IMR-90 (cell line): ENCODE measurements at regions not wholly inside any gene's neighbourhood (a gene's known extent, or its start where the extent isn't known, plus 50 kb on each side); places are given as distances from the start of the nearest gene placed in this dataset.

Source experiments
- ATAC-seq: fragments of 200-7000 bp; cut with Tn5 transposase; 2 replicates; pipeline ENCODE4 v1.9.1; 2020; ENCODE audit warnings: low read depth, mild to moderate bottlenecking, moderate library complexity
- BruUV-seq: library from RNA; stranded (reverse); fragments of 400-500 nt; replicated peaks from 2 replicates; lab custom pipeline; 2021; lab: Mats Ljungman, UMichigan
- CTCF ChIA-PET: fragments of 300-600 bp; formaldehyde crosslinking; extraction: SDS; loops from one replicate; lab custom pipeline; 2021; ENCODE audit warnings: antibody characterized with exemption; lab: Yijun Ruan, JAX
- POLR2A ChIA-PET: fragments of 300-600 bp; sonication (Branson Sonifier 250); formaldehyde crosslinking; loops from one replicate; lab custom pipeline; 2022; ENCODE audit warnings: antibody characterized with exemption; ENCODE audit not compliant: unreplicated experiment; lab: Charles Lee
- DNase-seq: peaks from one replicate; pipeline ENCODE4 v3.0.0; 2013
- H2AFZ ChIP-seq: replicated peaks from 2 replicates; pipeline ENCODE3; 2013; ENCODE audit warnings: low read length, mild to moderate bottlenecking; ENCODE audit not compliant: poor library complexity
- H2AK5ac ChIP-seq: 2 replicates; pipeline ENCODE4 v1.6.1; 2013; ENCODE audit warnings: low read depth, low read length, inconsistent platforms
- H2AK9ac ChIP-seq: replicated peaks from 2 replicates; pipeline ENCODE3; 2013; ENCODE audit warnings: mild to moderate bottlenecking, low read depth, low read length, moderate library complexity; ENCODE audit not compliant: poor library complexity
- H2BK120ac ChIP-seq: 2 replicates; pipeline ENCODE4 v1.6.1; 2013; ENCODE audit warnings: low read depth, low read length, inconsistent platforms
- H2BK15ac ChIP-seq: 3 replicates; pipeline ENCODE4 v1.6.1; 2013; ENCODE audit warnings: low read depth, low read length, inconsistent platforms
- H2BK20ac ChIP-seq: 2 replicates; pipeline ENCODE4 v1.6.1; 2013; ENCODE audit warnings: low read depth, mild to moderate bottlenecking, inconsistent platforms, low read length, moderate library complexity
- H2BK5ac ChIP-seq: 2 replicates; pipeline ENCODE4 v1.6.1; 2013; ENCODE audit warnings: mild to moderate bottlenecking, low read depth, low read length, inconsistent platforms; ENCODE audit not compliant: poor library complexity, severe bottlenecking
- H3K14ac ChIP-seq: replicated peaks from 2 replicates; pipeline ENCODE4 v1.6.1; 2013; ENCODE audit warnings: low read depth, low read length, inconsistent platforms
- H3K18ac ChIP-seq: 2 replicates; pipeline ENCODE4 v1.6.1; 2013; ENCODE audit warnings: low read depth, low read length, control low read depth
- H3K23ac ChIP-seq: 2 replicates; pipeline ENCODE4 v1.6.1; 2013; ENCODE audit warnings: low read depth, low read length, inconsistent platforms
- H3K27ac ChIP-seq: 2 replicates; pipeline ENCODE4 v1.5.1; 2013; ENCODE audit warnings: mild to moderate bottlenecking, control low read depth, low read length; ENCODE audit not compliant: insufficient read depth
- H3K27me3 ChIP-seq: 2 replicates; pipeline ENCODE4 v1.6.1; 2013; ENCODE audit warnings: low read length; ENCODE audit not compliant: control insufficient read depth, insufficient read depth
- H3K36me3 ChIP-seq: 2 replicates; pipeline ENCODE4 v1.6.1; 2013; ENCODE audit warnings: low read length, mixed read lengths; ENCODE audit not compliant: control insufficient read depth, insufficient read depth
- H3K4ac ChIP-seq: 2 replicates; pipeline ENCODE4 v1.6.1; 2013; ENCODE audit warnings: low read depth, low read length, inconsistent platforms
- H3K4me1 ChIP-seq: 2 replicates; pipeline ENCODE4 v1.6.1; 2013; ENCODE audit warnings: low read length, mixed read lengths; ENCODE audit not compliant: control insufficient read depth, insufficient read depth
- H3K4me2 ChIP-seq: 2 replicates; pipeline ENCODE4 v1.6.1; 2013; ENCODE audit warnings: low read depth, mild to moderate bottlenecking, control low read depth, low read length, moderate library complexity
- H3K4me3 ChIP-seq: 2 replicates; pipeline ENCODE4 v1.5.1; 2013; ENCODE audit warnings: low read depth, mild to moderate bottlenecking, control low read depth, low read length, moderate library complexity; ENCODE audit not compliant: insufficient read depth
- H3K56ac ChIP-seq: 2 replicates; pipeline ENCODE4 v1.6.1; 2013; ENCODE audit warnings: low read length, inconsistent platforms; ENCODE audit not compliant: insufficient read depth; ENCODE audit errors: extremely low read depth
- H3K79me1 ChIP-seq, 2 experiments: 2 replicates each; pipeline ENCODE4 v1.6.1; 2013; ENCODE audit warnings: low read length in 2 of 2, inconsistent platforms in 1 of 2, low read depth in 1 of 2
- H3K9ac ChIP-seq: 2 replicates; pipeline ENCODE4 v1.6.1; 2013; ENCODE audit warnings: low read depth, low read length, control low read depth
- H3K9me1 ChIP-seq: 2 replicates; pipeline ENCODE4 v1.6.1; 2013; ENCODE audit warnings: low read length, inconsistent platforms; ENCODE audit not compliant: insufficient read depth
- H3K9me3 ChIP-seq: 2 replicates; pipeline ENCODE4 v1.6.1; 2013; ENCODE audit warnings: low read length; ENCODE audit not compliant: control insufficient read depth, insufficient read depth
- H4K20me1 ChIP-seq: 2 replicates; pipeline ENCODE4 v1.6.1; 2013; ENCODE audit warnings: low read length, inconsistent platforms; ENCODE audit not compliant: insufficient read depth
- H4K5ac ChIP-seq: 2 replicates; pipeline ENCODE4 v1.6.1; 2013; ENCODE audit warnings: mild to moderate bottlenecking, low read depth, low read length, control low read depth
- H4K8ac ChIP-seq, 2 experiments: 2 replicates each; pipeline ENCODE4 v1.6.1; 2013; ENCODE audit warnings: low read depth in 2 of 2, low read length in 2 of 2, control low read depth in 1 of 2, inconsistent platforms in 1 of 2
- H4K91ac ChIP-seq: 2 replicates; pipeline ENCODE4 v1.6.1; 2013; ENCODE audit warnings: low read depth, low read length, inconsistent platforms; ENCODE audit not compliant: insufficient read depth
- NFE2L2 ChIP-seq: fragments of 150-350 bp; IDR thresholded peaks from 2 replicates; pipeline ENCODE4 v1.6.1; 2016; ENCODE audit warnings: low read depth, mild to moderate bottlenecking, low read length
- WGBS, 2 experiments: methylation state at CpG; one replicate each; pipeline versions ENCODE4 v1.1.5 to v1.1.7; 2013; ENCODE audit warnings: missing lambda C conversion rate in 2 of 2; ENCODE audit not compliant: insufficient read length in 1 of 2; ENCODE audit errors: extremely low coverage in 2 of 2; 5-methylcytosine and 5-hydroxymethylcytosine counted together
- dilution Hi-C: fragments of 300-500 bp; cut with HindIII; formaldehyde crosslinking; loops from one replicate; pipeline ENCODE4 v1.14.3; 2018; ENCODE audit warnings: low sequenced_read_pairs; ENCODE audit not compliant: unreplicated experiment
- in situ Hi-C: fragments of 300-500 bp; cut with MboI; formaldehyde crosslinking; loops from 3 replicates; pipeline ENCODE4 v1.14.3; 2019; ENCODE audit warnings: low sequenced_read_pairs, inconsistent platforms, mixed read lengths
- intact Hi-C: fragments of 100-400 bp; cut with micrococcal nuclease; formaldehyde crosslinking; loops from 2 replicates; pipeline ENCODE4 v1.10.0; 2022

DNA sequence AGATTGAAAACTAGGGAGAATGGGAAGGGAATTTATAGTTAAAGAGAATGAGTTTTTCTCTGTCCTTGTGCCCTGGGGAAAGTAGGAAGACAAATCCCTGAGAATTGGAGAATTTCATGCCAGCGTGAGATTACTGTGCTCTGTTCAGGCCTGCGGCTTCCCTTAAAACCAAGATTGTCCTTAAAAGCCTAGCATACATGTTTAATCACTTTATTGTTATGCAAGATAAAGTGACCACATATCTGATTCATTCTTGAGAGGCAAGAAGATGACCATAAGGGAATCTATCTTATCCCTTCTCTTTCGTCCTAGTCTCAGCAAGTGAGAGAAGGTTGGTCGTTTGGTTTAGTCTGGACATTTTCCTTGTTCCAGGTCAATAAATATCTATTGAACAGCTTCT is 75.9 kb downstream of the ADCYAP1 start:
- no TSS peak for BruUV-seq
- Histone ChIP-seq H4K91ac (no peak overlapping the region), H3K9me3 (peaks cover 2% of the 10 kb centered on the region; the same call in 1 of the 2 replicates), H3K4me2 (no peak overlapping the region), H3K36me3 (no peaks in the 10 kb centered on the region), H3K56ac (no peak overlapping the region), H2AFZ (no peak overlapping the region), H4K8ac (no peak overlapping the region), H2AK9ac (no peak overlapping the region), H3K27me3 (no peaks in the 10 kb centered on the region), H3K23ac (no peak overlapping the region), H3K4ac (no peak overlapping the region), H3K9ac (no peak overlapping the region), H2BK15ac (no peak overlapping the region), H3K79me1 (no peaks in the 10 kb centered on the region), H4K5ac (no peak overlapping the region), H4K20me1 (no peaks in the 10 kb centered on the region), H3K9me1 (no peaks in the 10 kb centered on the region), H2BK5ac (no peak overlapping the region), H3K18ac (no peak overlapping the region), H2BK120ac (no peak overlapping the region), H2AK5ac (no peak overlapping the region), H3K14ac (no peak overlapping the region), H3K27ac (no peak overlapping the region), H3K4me3 (no peak overlapping the region), H3K4me1 (no peaks in the 10 kb centered on the region), H2BK20ac (no peak overlapping the region)
- TF ChIP-seq NFE2L2, result no peak
- POLR2A ChIA-PET, result no interaction called here
- intact Hi-C loops, result no loop called here
- DNase-seq (no peak), ATAC-seq (no peak)
- CTCF ChIA-PET, result no interaction called here
- in situ Hi-C loops, result no loop called here
- dilution Hi-C loops, result no loop called here
- no CpG with 5 or more reads among the region's 4 CpGs for WGBS, 2 experiments
